Spleen (tissue), 11 donors: ENCODE measurements at regions not wholly inside any gene's neighbourhood (a gene's known extent, or its start where the extent isn't known, plus 50 kb on each side); places are given as distances from the start of the nearest gene placed in this dataset.

Source experiments
- DNase-seq: peaks from one replicate; pipeline ENCODE4 v3.0.0-alpha.2; 2020
- H3K27ac ChIP-seq, 8 donors: fragments of 200-600 bp; sonication (generic) in 7 of 8; 1 replicate in 4 of 8; 2 replicates in 4 of 8; pipeline versions ENCODE4 v1.5.0 to v1.8.0; 2016 to 2021; ENCODE audit warnings: inconsistent platforms in 4 of 8, mild to moderate bottlenecking in 4 of 8, moderate library complexity in 1 of 8
- H3K27me3 ChIP-seq, 7 donors: fragments of 200-600 bp; sonication (generic) in 6 of 7; replicated peaks in 1 of 7; 1 replicate in 4 of 7; 2 replicates in 3 of 7; pipeline versions ENCODE4 v1.5.0 to v1.8.0; 2016 to 2021; ENCODE audit warnings: inconsistent platforms in 3 of 7, mild to moderate bottlenecking in 1 of 7
- H3K36me3 ChIP-seq, 6 donors: fragments of 200-600 bp; sonication (generic) in 5 of 6; 1 replicate in 4 of 6; 2 replicates in 2 of 6; pipeline versions ENCODE4 v1.5.0 to v1.8.0; 2016 to 2021; ENCODE audit warnings: inconsistent platforms in 2 of 6
- H3K4me1 ChIP-seq, 6 donors: fragments of 200-600 bp; sonication (generic) in 5 of 6; 1 replicate in 3 of 6; 2 replicates in 3 of 6; pipeline versions ENCODE4 v1.5.0 to v1.8.0; 2016 to 2021; ENCODE audit warnings: inconsistent platforms in 3 of 6
- H3K4me3 ChIP-seq, 8 donors: fragments of 200-600 bp; sonication (generic) in 7 of 8; 1 replicate in 4 of 8; 2 replicates in 4 of 8; pipeline versions ENCODE4 v1.5.0 to v1.8.0; 2016 to 2021; ENCODE audit warnings: inconsistent platforms in 4 of 8, mild to moderate bottlenecking in 4 of 8, moderate library complexity in 2 of 8
- H3K9me3 ChIP-seq, 8 donors: fragments of 200-600 bp; sonication (generic) in 7 of 8; 1 replicate in 4 of 8; 2 replicates in 4 of 8; pipeline versions ENCODE4 v1.5.0 to v1.8.0; 2016 to 2021; ENCODE audit warnings: inconsistent platforms in 4 of 8
- POLR2A ChIP-seq, 3 donors: fragments of 450-650 bp; IDR thresholded peaks; one replicate each; pipeline ENCODE4 v1.5.1; 2017; ENCODE audit warnings: antibody characterized with exemption in 3 of 3, mild to moderate bottlenecking in 1 of 3
- POLR2AphosphoS5 ChIP-seq, 3 donors: sonication (generic); formaldehyde crosslinking; IDR thresholded peaks; one replicate each; pipeline ENCODE4 v1.5.1; 2017; ENCODE audit warnings: antibody characterized with exemption in 3 of 3
- WGBS, 5 donors: extraction: QIAGEN DNeasy Blood & Tissue Kit in 3 of 5; methylation state at CpG; one replicate each; pipeline versions ENCODE4 v1.1.5 to v1.1.7; 2013 to 2018; 5-methylcytosine and 5-hydroxymethylcytosine counted together
- intact Hi-C: fragments of 100-400 bp; cut with DNase I; formaldehyde crosslinking; loops from one replicate; pipeline ENCODE4 v1.15.0; 2023; ENCODE audit warnings: low total_unique reads
- TF ChIP-seq, protein P1 (sequence below), 11 experiments: fragments of 200-600 bp in 7 of 11; fragments of 450-650 bp in 4 of 11; sonication (generic) in 4 of 11; IDR thresholded peaks in 8 of 11; conservative IDR thresholded peaks in 3 of 11; 1 replicate in 7 of 11; 2 replicates in 4 of 11; pipeline versions ENCODE4 v1.4.0 to v1.8.0; 2016 to 2021; ENCODE audit warnings: antibody characterized with exemption in 11 of 11, inconsistent platforms in 4 of 11, mild to moderate bottlenecking in 1 of 11
- donor health status: healthy with polysubstance abuse.
- donor health status: DM: no; HTN: no; CAD: no; lungs with moderate emphysema.
- donor health status: DM: no; HTN: no; CAD: no.
- donor health status: Bipolar disorder and iron deficiency.
- donor health status: healthy.
- donor health status: DM: no; HTN: no; CAD: no.
- donor health status: DM: yes; HTN: yes; CAD: no.

DNA sequence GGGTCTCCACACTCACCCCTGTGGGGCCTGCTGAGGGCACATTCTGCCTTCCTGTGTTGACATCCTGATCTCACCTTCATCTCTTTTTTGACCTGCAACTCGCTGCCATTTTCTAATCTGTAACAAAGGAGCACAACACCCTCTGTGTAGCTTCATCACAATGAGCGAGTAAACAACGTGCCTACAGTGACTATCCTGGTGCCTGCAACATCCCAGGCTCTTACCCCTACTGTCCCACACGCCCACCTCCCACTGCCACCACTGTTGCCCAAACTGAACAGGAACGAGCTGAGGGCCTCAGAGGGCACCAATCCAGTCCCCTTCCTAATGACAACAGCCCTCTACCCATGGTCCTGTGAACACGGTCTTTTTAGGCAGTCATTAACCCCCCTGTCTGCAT, 102.2 kb upstream of the GJB6 start:
- no peaks in the 10 kb centered on the region for H3K4me1 ChIP-seq
- no peak overlapping the region for H3K4me3 ChIP-seq
- no peaks in the 10 kb centered on the region for H3K27me3 ChIP-seq
- H3K36me3 ChIP-seq: no peaks in the 10 kb centered on the region
- intact Hi-C loops: no loop called here
- H3K9me3 ChIP-seq: no peaks in the 10 kb centered on the region
- no peak for DNase-seq
- 79 to 83% (median 79%) methylated on average over 6 of the region's 6 CpGs for WGBS, 5 donors
- TF ChIP-seq, protein P1, sequence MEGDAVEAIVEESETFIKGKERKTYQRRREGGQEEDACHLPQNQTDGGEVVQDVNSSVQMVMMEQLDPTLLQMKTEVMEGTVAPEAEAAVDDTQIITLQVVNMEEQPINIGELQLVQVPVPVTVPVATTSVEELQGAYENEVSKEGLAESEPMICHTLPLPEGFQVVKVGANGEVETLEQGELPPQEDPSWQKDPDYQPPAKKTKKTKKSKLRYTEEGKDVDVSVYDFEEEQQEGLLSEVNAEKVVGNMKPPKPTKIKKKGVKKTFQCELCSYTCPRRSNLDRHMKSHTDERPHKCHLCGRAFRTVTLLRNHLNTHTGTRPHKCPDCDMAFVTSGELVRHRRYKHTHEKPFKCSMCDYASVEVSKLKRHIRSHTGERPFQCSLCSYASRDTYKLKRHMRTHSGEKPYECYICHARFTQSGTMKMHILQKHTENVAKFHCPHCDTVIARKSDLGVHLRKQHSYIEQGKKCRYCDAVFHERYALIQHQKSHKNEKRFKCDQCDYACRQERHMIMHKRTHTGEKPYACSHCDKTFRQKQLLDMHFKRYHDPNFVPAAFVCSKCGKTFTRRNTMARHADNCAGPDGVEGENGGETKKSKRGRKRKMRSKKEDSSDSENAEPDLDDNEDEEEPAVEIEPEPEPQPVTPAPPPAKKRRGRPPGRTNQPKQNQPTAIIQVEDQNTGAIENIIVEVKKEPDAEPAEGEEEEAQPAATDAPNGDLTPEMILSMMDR (IDR thresholded peaks at IDR 0.05 in 8 of 11, conservative IDR thresholded peaks at IDR 0.05 in 3 of 11): no peak
- TF ChIP-seq POLR2AphosphoS5 (IDR thresholded peaks at IDR 0.05): no peak
- TF ChIP-seq POLR2A (IDR thresholded peaks at IDR 0.05): no peak
- no peak overlapping the region for H3K27ac ChIP-seq

DNA sequence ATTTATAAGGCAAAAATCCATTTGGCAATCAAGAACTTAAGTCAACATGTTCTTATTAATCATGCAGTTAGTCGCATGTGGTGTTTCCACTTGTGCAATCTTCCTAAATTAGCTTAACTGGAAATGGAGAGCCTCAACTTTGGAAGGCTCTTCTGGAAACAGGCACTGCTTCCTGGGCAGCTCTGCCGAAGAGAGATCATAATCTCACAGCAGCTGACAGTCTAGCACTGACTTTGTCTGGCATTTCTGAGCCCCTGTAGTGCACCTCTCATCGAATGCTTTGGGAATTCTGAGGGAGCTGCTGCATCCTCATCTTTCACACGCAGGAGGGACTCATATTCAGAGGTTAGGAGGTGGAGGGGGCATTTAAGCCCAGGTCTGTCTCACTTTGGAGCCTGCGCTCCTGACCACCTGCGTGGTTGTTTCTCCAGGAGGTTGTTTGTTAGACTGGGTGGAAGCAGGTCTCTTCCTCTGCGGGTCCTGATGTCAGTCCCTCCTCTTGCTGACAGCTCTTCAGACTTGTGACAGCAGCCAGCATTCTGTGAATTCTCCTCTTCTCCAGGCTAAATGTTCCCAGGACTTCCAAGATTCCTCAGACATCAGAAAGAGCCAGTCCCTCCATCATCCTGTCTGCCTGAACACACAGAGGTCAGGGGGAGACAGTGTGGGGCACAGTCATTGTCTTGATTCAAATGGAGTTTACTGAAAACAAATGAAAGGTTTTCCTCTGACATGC, 100.4 kb upstream of the GJB6 start:
- no peak overlapping the region for H3K4me3 ChIP-seq
- no peaks in the 10 kb centered on the region for H3K36me3 ChIP-seq
- H3K9me3 ChIP-seq: peaks cover 0 to 3% (median 0%) of the 10 kb centered on the region in 8 donors
- WGBS, 5 donors: 57 to 66% (median 63%) methylated on average over 7 of the region's 7 CpGs
- no peaks in the 10 kb centered on the region for H3K4me1 ChIP-seq
- H3K27ac ChIP-seq: no peak overlapping the region
- H3K27me3 ChIP-seq: no peaks in the 10 kb centered on the region
- intact Hi-C loops: no loop called here
- no peak for DNase-seq
- no peak for TF ChIP-seq POLR2AphosphoS5 (IDR thresholded peaks at IDR 0.05)
- TF ChIP-seq, protein P1 (IDR thresholded peaks at IDR 0.05 in 8 of 11, conservative IDR thresholded peaks at IDR 0.05 in 3 of 11): no peak
- no peak for TF ChIP-seq POLR2A (IDR thresholded peaks at IDR 0.05)

DNA sequence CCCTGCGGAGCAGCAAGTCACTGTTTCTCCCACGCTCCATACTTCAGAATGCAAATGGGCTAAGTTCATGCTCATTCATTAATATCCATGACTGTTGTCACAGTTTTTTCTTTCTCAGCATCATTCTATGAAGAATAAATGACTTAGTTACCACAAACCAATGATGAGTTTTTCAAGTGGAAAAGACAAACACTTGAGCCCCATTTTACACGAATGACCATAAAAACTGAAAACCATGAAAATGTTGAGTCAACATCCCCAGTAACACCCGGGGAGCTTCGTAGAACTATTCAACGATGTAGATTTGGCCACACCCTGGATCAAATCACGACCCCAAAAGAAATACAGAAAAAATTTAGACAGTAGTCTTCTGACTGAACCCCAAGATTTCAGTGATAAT, 99.8 kb upstream of the GJB6 start:
- intact Hi-C loops: no loop called here
- TF ChIP-seq POLR2AphosphoS5 (IDR thresholded peaks at IDR 0.05) (no peak), POLR2A (IDR thresholded peaks at IDR 0.05) (no peak)
- TF ChIP-seq, protein P1 (IDR thresholded peaks at IDR 0.05 in 8 of 11, conservative IDR thresholded peaks at IDR 0.05 in 3 of 11): no peak
- 77 to 88% (median 83%) methylated on average over 7 of the region's 7 CpGs for WGBS, 5 donors
- no peak overlapping the region for H3K27ac ChIP-seq
- peaks cover 0 to 5% (median 0%) of the 10 kb centered on the region in 7 donors for H3K27me3 ChIP-seq
- H3K36me3 ChIP-seq: no peaks in the 10 kb centered on the region
- DNase-seq: no peak
- no peak overlapping the region for H3K4me3 ChIP-seq
- H3K9me3 ChIP-seq: peaks cover 0 to 8% (median 0%) of the 10 kb centered on the region in 8 donors
- no peaks in the 10 kb centered on the region for H3K4me1 ChIP-seq

DNA sequence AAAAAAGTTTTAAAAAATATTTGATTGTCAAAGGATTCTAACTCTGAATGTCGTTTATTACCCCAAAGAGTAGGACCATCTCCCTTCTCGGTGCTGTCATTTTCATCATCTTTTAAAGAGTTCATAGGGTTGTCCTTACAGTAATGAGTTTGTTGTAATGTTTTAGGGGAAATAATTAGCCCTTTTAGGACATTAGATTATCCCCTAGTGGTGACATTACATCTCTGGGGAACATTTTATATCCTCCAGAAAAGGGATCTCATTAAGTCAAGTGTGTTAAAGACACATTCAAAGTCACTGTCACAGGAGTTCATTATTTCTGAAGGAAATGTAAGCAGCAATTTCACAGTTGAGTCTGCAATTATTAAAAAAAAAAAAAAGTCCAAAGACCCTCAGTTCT, 99.3 kb upstream of the GJB6 start:
- no peak overlapping the region for H3K4me3 ChIP-seq
- peaks cover 0 to 10% (median 0%) of the 10 kb centered on the region in 7 donors for H3K27me3 ChIP-seq
- no peaks in the 10 kb centered on the region for H3K36me3 ChIP-seq
- H3K4me1 ChIP-seq: no peaks in the 10 kb centered on the region
- peaks cover 0 to 13% (median under 1%) of the 10 kb centered on the region in 8 donors for H3K9me3 ChIP-seq
- TF ChIP-seq, protein P1 (IDR thresholded peaks at IDR 0.05 in 8 of 11, conservative IDR thresholded peaks at IDR 0.05 in 3 of 11): no peak
- TF ChIP-seq POLR2AphosphoS5 (IDR thresholded peaks at IDR 0.05) (no peak), POLR2A (IDR thresholded peaks at IDR 0.05) (no peak)
- no peak overlapping the region for H3K27ac ChIP-seq
- no peak for DNase-seq
- 79 to 89% (median 81%) methylated on average over 2 of the region's 2 CpGs for WGBS, 5 donors
- intact Hi-C loops: no loop called here
